T-helper 22 cell (primary cell): ENCODE measurements at regions not wholly inside any gene's neighbourhood (a gene's known extent, or its start where the extent isn't known, plus 50 kb on each side); places are given as distances from the start of the nearest gene placed in this dataset.

Source experiments
- DNase-seq: peaks from one replicate; pipeline ENCODE4 v3.0.0-alpha.2; 2020; ENCODE audit warnings: low read depth

DNA sequence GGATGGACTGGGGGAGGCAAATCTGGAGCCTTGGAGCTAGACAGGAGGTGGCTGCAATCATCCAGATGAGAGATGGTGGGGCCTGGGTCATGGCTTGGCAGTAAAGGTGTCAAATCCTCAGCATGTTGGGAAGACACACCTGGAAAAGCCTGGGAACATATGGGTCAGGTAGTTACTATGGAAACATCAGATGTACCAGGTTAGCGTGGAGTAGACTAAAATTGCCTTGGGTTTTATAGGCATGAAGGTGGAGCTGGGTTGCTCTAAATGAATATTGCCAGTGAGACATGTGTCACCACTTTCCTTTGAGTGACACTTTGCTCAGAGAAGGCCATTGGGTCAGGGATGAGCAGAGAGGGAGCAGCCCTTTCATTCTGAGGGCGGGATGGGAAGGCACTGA lies 473.7 kb downstream of the TBC1D22A start:
- no peak for DNase-seq

GRCh38 chr22:47233316-47234243 lies 471.1 kb downstream of the TBC1D22A start:
- DNase-seq: no peak

DNA sequence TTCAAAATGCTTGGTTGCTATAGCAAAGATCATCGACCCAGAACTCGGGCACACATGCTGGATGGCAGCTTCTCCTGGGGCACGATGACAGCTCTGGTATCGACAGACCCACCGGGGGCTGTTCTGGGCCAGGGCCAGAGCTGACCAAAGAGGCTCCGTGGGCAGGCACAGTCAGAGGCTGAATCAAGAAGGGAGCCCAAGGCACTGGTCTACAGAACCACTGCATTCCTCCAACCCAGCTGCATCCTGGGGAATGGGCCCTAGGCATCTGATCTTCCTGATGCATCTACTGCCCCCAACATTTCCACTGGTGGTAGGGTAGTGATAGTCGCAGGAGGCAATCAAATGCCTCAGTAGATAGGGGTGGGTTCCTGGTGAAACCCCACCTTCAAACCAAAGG lies 470.3 kb downstream of the TBC1D22A start:
- no peak for DNase-seq

- no peak for DNase-seq
Observed at GRCh38 chr22:47232197-47232596, 469.7 kb downstream of the TBC1D22A start.

- DNase-seq: no peak
Observed at GRCh38 chr22:47231759-47232158, 469.3 kb downstream of the TBC1D22A start.

GRCh38 chr22:47230741-47231140 lies 468.3 kb downstream of the TBC1D22A start:
- DNase-seq: no peak

- DNase-seq: no peak
Observed at GRCh38 chr22:47230251-47230650, 467.8 kb downstream of the TBC1D22A start.

GRCh38 chr22:47228767-47229166 lies 466.3 kb downstream of the TBC1D22A start:
- no peak for DNase-seq

DNA sequence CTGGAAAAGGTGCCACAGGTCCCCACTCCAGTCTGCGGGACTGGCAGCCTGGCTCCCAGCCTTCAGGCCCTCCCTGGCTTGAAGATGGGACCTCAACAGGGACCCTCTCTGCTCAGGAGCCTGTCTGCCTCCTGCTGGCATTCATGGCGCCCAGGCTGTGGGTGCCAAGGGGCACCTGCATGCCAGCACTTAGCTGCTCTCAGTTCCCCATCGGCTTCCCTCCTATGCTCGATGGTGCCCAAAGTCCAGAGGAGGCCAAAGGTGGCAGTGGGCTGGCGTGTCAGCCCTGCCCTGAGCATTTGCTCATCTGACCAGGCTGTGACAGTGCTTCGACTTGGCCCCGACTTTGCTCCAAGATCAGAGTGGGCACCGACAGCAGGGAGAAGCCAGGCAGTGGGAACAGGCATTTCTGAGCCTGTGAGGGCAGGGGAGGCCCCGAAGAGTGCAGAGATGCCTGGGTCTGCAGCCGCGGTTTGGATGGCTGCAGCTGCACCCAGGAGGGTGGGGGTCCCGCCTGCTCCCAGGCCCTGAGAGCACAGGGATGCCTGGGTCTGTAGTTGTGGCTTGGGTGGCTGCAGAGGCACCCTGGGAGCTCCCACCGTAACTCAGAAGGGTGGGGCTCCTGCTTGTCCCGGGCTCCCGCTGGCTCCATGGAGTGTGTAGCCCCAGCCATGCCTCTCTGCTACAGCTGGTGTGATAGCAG lies 463.6 kb downstream of the TBC1D22A start:
- no peak for DNase-seq

DNA sequence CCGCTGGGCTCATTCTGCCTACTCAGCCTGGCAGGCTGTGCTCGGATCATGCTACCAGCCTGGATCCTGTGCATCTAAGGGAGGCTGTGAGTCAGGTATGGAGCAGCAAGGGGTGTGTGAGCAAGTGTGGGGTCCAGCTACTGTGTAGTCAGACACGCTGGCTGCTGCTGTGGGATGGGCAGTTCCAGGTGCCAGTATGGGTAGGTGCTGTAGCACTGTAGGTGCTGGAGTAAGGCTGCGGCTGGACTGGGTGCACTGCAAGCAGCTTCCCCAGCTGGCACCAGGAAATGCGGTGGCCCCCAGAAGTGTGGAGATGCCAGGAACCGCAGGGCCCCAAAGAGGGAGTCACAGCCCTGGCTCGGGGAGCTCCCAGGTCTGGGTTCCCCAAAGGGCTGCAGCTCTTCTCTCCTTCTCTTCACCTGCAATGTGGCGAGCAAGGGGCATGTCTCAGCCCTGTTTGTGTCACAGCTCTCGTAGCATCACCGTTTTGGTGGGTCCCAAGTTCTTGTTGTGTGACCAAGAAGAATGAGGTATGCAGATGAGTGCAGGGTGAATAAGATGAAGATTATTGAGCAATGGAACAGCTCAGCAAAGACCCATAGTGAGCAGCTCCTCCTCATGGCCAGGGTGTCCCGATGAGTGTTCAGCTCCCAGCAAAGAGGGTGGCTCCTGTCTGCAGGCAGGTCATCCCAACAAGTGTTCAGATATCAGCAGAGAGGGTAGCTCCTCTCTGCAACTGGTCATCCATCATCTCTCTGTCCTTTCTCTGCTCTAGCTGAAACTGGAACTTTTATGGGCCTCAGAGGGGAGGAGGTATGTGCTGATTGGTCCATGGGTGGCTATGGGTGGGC lies 462.9 kb downstream of the TBC1D22A start:
- no peak for DNase-seq
